OCI-LY7 (cell line): ENCODE measurements at regions not wholly inside any gene's neighbourhood (a gene's known extent, or its start where the extent isn't known, plus 50 kb on each side); places are given as distances from the start of the nearest gene placed in this dataset.

Source experiments
- CTCF ChIP-seq: fragments of 200-600 bp; sonication (generic); conservative IDR thresholded peaks from 2 replicates; pipeline ENCODE4 v1.5.1; 2014; ENCODE audit warnings: mild to moderate bottlenecking, antibody characterized with exemption, low read length, moderate library complexity, mixed read lengths
- EZH2phosphoT487 ChIP-seq: fragments of 200-600 bp; sonication (generic); IDR thresholded peaks from 2 replicates; pipeline ENCODE4 v1.6.1; 2018; ENCODE audit warnings: low read depth, borderline replicate concordance, mild to moderate bottlenecking, mixed run types, antibody characterized with exemption, low read length, moderate library complexity, mixed read lengths

GRCh38 chr2:146451972-146452371, 1392.9 kb upstream of the ACVR2A start:
- TF ChIP-seq CTCF (no peak), EZH2phosphoT487 (no peak)
